ENCODE measurements at regions not wholly inside any gene's neighbourhood (a gene's known extent, or its start where the extent isn't known, plus 50 kb on each side); places are given as distances from the start of the nearest gene placed in this dataset.

DNA sequence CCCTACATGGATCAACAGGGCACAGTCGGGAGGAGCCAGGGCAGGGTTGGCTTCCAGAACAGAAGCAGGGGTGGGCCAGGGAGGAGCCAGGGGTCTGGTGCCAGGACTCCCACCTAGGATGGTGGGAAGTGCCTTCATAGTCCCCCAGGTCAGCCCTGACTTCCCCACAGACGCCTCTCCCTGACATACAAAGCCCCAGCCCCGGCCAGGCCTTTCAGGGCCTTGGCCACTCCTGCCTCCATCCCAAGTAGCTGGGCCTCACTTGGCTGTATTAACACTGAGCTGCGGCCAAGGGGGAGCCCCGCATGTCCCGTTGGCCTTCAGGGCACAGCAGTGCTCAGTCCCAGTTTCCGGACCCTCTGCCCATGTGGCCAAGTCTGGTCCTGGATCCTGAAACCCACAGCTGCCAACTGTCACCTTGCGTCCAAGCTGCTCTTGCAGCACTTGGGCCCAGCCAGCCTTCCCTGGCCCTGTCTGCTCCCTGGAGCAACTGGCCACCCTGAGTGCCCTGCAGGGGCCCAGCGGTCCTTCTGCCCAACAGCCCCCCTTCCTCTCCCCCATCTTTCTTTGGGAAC lies 627.8 kb downstream of the MATN1 start:
- CTCF ChIA-PET = no interaction called here
- DNase-seq (ENCODE audit: extremely low spot score) = no peak
- TF ChIP-seq BHLHE40 (IDR thresholded peaks at IDR 0.05; ENCODE audit: borderline replicate concordance) (no peak), ZNF384 (IDR thresholded peaks at IDR 0.05) (no peak), FOXK2 (IDR thresholded peaks at IDR 0.05) (no peak), SUZ12 (IDR thresholded peaks at IDR 0.05) (no peak), FOXA1 (IDR thresholded peaks at IDR 0.05) (no peak), HDGF (IDR thresholded peaks at IDR 0.05; ENCODE audit: borderline replicate concordance) (no peak), LEF1 (IDR thresholded peaks at IDR 0.05; ENCODE audit: borderline replicate concordance) (no peak)
- TF ChIP-seq, protein P1, sequence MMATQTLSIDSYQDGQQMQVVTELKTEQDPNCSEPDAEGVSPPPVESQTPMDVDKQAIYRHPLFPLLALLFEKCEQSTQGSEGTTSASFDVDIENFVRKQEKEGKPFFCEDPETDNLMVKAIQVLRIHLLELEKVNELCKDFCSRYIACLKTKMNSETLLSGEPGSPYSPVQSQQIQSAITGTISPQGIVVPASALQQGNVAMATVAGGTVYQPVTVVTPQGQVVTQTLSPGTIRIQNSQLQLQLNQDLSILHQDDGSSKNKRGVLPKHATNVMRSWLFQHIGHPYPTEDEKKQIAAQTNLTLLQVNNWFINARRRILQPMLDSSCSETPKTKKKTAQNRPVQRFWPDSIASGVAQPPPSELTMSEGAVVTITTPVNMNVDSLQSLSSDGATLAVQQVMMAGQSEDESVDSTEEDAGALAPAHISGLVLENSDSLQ (IDR thresholded peaks at IDR 0.05) = no peak
- POLR2A ChIA-PET = no interaction called here

GRCh38 chr1:30095051-30095450 lies 628.3 kb downstream of the MATN1 start:
- TF ChIP-seq FOXM1 (IDR thresholded peaks at IDR 0.05; ENCODE audit: borderline replicate concordance) = no peak
- TF ChIP-seq FOXK2 (IDR thresholded peaks at IDR 0.05) = no peak
- TF ChIP-seq FOXA1 (IDR thresholded peaks at IDR 0.05) = no peak
- TF ChIP-seq ZNF384 (IDR thresholded peaks at IDR 0.05) = no peak
- no peak for TF ChIP-seq LEF1 (IDR thresholded peaks at IDR 0.05; ENCODE audit: borderline replicate concordance)
- no peak for TF ChIP-seq ELF4 (IDR thresholded peaks at IDR 0.05)
- no peak for TF ChIP-seq HDGF (IDR thresholded peaks at IDR 0.05; ENCODE audit: borderline replicate concordance)
- TF ChIP-seq ARNT (IDR thresholded peaks at IDR 0.05) = no peak
- no peak for TF ChIP-seq BHLHE40 (IDR thresholded peaks at IDR 0.05; ENCODE audit: borderline replicate concordance)
- no peak for TF ChIP-seq NFRKB (IDR thresholded peaks at IDR 0.05)
- TF ChIP-seq SUZ12 (IDR thresholded peaks at IDR 0.05) = no peak
- TF ChIP-seq CTBP1 (IDR thresholded peaks at IDR 0.05; ENCODE audit: borderline replicate concordance) = no peak
- TF ChIP-seq L3MBTL2 (conservative IDR thresholded peaks at IDR 0.05) = no peak
- no peak for TF ChIP-seq SP1 (IDR thresholded peaks at IDR 0.05)
- TF ChIP-seq, protein P1 (IDR thresholded peaks at IDR 0.05) = no peak
- DNase-seq (ENCODE audit: extremely low spot score) = no peak
- ChIA-PET CTCF (no interaction called here), POLR2A (no interaction called here)

GRCh38 chr1:30092051-30092858 lies 631.1 kb downstream of the MATN1 start:
- CTCF ChIA-PET = no interaction called here
- POLR2A ChIA-PET = no interaction called here
- DNase-seq (ENCODE audit: extremely low spot score) = no peak
- no peak for TF ChIP-seq TARDBP (IDR thresholded peaks at IDR 0.05)
- no peak for TF ChIP-seq FOXA1 (IDR thresholded peaks at IDR 0.05)
- TF ChIP-seq SUZ12 (IDR thresholded peaks at IDR 0.05) = no peak
- no peak for TF ChIP-seq L3MBTL2 (conservative IDR thresholded peaks at IDR 0.05)
- no peak for TF ChIP-seq CTBP1 (IDR thresholded peaks at IDR 0.05; ENCODE audit: borderline replicate concordance)
- TF ChIP-seq ARNT (IDR thresholded peaks at IDR 0.05) = no peak
- TF ChIP-seq, protein P1 (IDR thresholded peaks at IDR 0.05) = no peak
- no peak for TF ChIP-seq ZNF384 (IDR thresholded peaks at IDR 0.05)
- no peak for TF ChIP-seq SP1 (IDR thresholded peaks at IDR 0.05)
- TF ChIP-seq FOXM1 (IDR thresholded peaks at IDR 0.05; ENCODE audit: borderline replicate concordance) = no peak
- TF ChIP-seq NFRKB (IDR thresholded peaks at IDR 0.05) = no peak
- TF ChIP-seq FOXK2 (IDR thresholded peaks at IDR 0.05) = no peak
- TF ChIP-seq HDGF (IDR thresholded peaks at IDR 0.05; ENCODE audit: borderline replicate concordance) = no peak
- no peak for TF ChIP-seq ELF4 (IDR thresholded peaks at IDR 0.05)
- no peak for TF ChIP-seq BHLHE40 (IDR thresholded peaks at IDR 0.05; ENCODE audit: borderline replicate concordance)
- TF ChIP-seq LEF1 (IDR thresholded peaks at IDR 0.05; ENCODE audit: borderline replicate concordance) = no peak

DNA sequence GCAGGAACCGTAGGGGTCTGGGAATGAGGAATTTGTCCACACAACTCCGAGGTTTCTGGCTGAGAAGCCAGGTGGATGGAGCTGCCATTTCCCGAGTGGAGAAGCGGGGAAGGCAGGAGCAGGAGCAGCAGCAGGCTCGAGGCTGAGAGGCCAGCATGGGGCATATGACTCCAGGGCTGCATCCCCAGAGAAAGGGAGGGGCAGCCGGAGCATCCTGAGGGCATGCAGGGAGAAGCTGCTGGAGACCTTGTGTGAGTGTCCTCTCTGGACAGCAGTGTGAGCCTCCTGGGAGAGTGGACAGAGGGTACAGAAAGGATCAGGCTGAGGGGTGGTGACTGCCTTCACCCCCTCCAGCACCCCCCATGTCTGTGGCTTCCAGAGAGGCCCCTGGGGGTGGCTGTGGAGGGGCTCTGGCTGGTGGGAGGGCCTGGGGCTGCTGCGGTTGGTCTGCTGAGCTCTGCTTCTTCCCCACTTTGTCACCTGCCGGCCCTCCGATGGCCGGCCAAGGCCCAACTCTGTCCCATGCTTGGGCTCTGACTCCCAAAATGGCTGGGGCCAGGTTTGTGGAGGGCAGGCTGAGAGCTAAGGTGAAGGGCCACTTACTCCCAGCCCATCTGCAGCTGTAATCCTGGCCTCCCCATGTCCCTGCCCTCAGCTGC lies 633.1 kb downstream of the MATN1 start:
- DNase-seq (ENCODE audit: extremely low spot score) = no peak

DNA sequence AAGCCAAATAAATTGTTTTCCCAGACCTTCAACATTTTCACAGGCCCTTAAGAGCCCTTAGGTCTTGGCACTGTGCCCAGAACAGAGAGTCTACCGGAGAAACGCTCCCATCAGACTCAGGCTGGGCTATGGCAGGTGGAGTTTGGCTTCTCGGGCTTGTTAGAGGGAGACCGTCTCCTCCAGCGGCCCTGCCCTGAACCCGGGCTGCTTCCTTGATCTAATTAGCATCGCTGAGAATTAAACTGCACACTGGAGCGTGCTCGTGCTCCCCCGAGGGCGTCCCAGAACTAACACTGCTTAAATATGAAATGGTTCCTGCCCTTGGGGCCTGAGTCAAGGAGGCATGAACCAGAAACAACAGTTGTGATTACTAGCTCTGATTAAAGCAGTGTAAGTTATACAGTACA lies 634.4 kb downstream of the MATN1 start:
- DNase-seq (ENCODE audit: extremely low spot score) = peak; percentile 60
- TF ChIP-seq ELF4 (IDR thresholded peaks at IDR 0.05) (no peak), ZNF384 (IDR thresholded peaks at IDR 0.05) (no peak), SP1 (IDR thresholded peaks at IDR 0.05) (no peak), L3MBTL2 (conservative IDR thresholded peaks at IDR 0.05) (no peak), FOXA1 (IDR thresholded peaks at IDR 0.05) (no peak), HDGF (IDR thresholded peaks at IDR 0.05; ENCODE audit: borderline replicate concordance) (no peak), ARNT (IDR thresholded peaks at IDR 0.05) (no peak), TARDBP (IDR thresholded peaks at IDR 0.05) (no peak), SUZ12 (IDR thresholded peaks at IDR 0.05) (no peak), BHLHE40 (IDR thresholded peaks at IDR 0.05; ENCODE audit: borderline replicate concordance) (no peak), CTBP1 (IDR thresholded peaks at IDR 0.05; ENCODE audit: borderline replicate concordance) (no peak), NFRKB (IDR thresholded peaks at IDR 0.05) (no peak), FOXM1 (IDR thresholded peaks at IDR 0.05; ENCODE audit: borderline replicate concordance) (no peak), FOXK2 (IDR thresholded peaks at IDR 0.05) (no peak), LEF1 (IDR thresholded peaks at IDR 0.05; ENCODE audit: borderline replicate concordance) (no peak)
- TF ChIP-seq, protein P1 (IDR thresholded peaks at IDR 0.05) = no peak
- POLR2A ChIA-PET = no interaction called here
- CTCF ChIA-PET = no interaction called here

More for the DNA sequence above, 633.1 kb downstream of the MATN1 start:
- ChIA-PET POLR2A (no interaction called here), CTCF (no interaction called here)
- no peak for TF ChIP-seq ELF4 (IDR thresholded peaks at IDR 0.05)
- no peak for TF ChIP-seq ZNF384 (IDR thresholded peaks at IDR 0.05)
- no peak for TF ChIP-seq LEF1 (IDR thresholded peaks at IDR 0.05; ENCODE audit: borderline replicate concordance)
- TF ChIP-seq FOXK2 (IDR thresholded peaks at IDR 0.05) = no peak
- no peak for TF ChIP-seq L3MBTL2 (conservative IDR thresholded peaks at IDR 0.05)
- TF ChIP-seq SUZ12 (IDR thresholded peaks at IDR 0.05) = no peak
